B cell (primary cell): ENCODE measurements at regions not wholly inside any gene's neighbourhood (a gene's known extent, or its start where the extent isn't known, plus 50 kb on each side); places are given as distances from the start of the nearest gene placed in this dataset.

Source experiments
- ATAC-seq: fragments of 200-7000 bp; cut with Tn5 transposase; one replicate; pipeline ENCODE4 v1.10.0; 2021; ENCODE audit warnings: low read depth, mild to moderate bottlenecking, moderate number of reproducible peaks, moderate library complexity
- CTCF ChIA-PET: fragments of 350-600 bp; sonication (Branson Sonifier 250); formaldehyde crosslinking; loops from one replicate; lab custom pipeline; 2021; ENCODE audit warnings: antibody characterized with exemption, inconsistent platforms; lab: Charles Lee
- POLR2A ChIA-PET: fragments of 350-600 bp; sonication (Branson Sonifier 250); formaldehyde crosslinking; loops from one replicate; lab custom pipeline; 2021; ENCODE audit warnings: antibody characterized with exemption; lab: Charles Lee
- DNase-seq: peaks from one replicate; pipeline ENCODE4 v3.0.0; 2013
- H2AFZ ChIP-seq: 2 replicates; pipeline ENCODE4 v1.6.1; 2012; ENCODE audit warnings: mild to moderate bottlenecking, low read depth, low read length; ENCODE audit not compliant: insufficient read depth, poor library complexity, severe bottlenecking
- H3K27ac ChIP-seq, 2 donors: 1 replicate in 1 of 2; 2 replicates in 1 of 2; pipeline ENCODE4 v1.5.1; 2012 to 2013; ENCODE audit warnings: low read length in 2 of 2, mild to moderate bottlenecking in 2 of 2, moderate library complexity in 1 of 2
- H3K27me3 ChIP-seq, 4 experiments: fragments of 200-600 bp in 1 of 4; sonication (generic) in 1 of 4; replicated peaks in 1 of 4; 1 replicate in 2 of 4; 2 replicates in 2 of 4; pipeline versions ENCODE4 v1.6.1 to v1.7.0; 2013 to 2016; ENCODE audit warnings: low read length in 3 of 4, mild to moderate bottlenecking in 2 of 4, mixed read lengths in 1 of 4, moderate library complexity in 1 of 4; ENCODE audit not compliant: insufficient read depth in 4 of 4, control insufficient read depth in 3 of 4; ENCODE audit errors: control extremely low read depth in 1 of 4
- H3K36me3 ChIP-seq, 2 experiments: replicated peaks in 1 of 2; 1 replicate in 1 of 2; 2 replicates in 1 of 2; pipeline versions ENCODE4 v1.6.1 to v1.7.1; 2013; ENCODE audit warnings: low read length in 1 of 2; ENCODE audit not compliant: insufficient read depth in 2 of 2, control insufficient read depth in 1 of 2; ENCODE audit errors: control extremely low read depth in 1 of 2, extremely low read depth in 1 of 2
- H3K4me1 ChIP-seq, 2 donors: fragments of 200-600 bp in 1 of 2; sonication (generic) in 1 of 2; 1 replicate in 1 of 2; 2 replicates in 1 of 2; pipeline versions ENCODE4 v1.5.1 to v1.6.1; 2013 to 2017; ENCODE audit warnings: low read length in 2 of 2; ENCODE audit not compliant: control insufficient read depth in 2 of 2, insufficient read depth in 2 of 2
- H3K4me2 ChIP-seq: replicated peaks from 2 replicates; pipeline ENCODE3; 2012; ENCODE audit warnings: mild to moderate bottlenecking, low read depth, low read length; ENCODE audit not compliant: poor library complexity, severe bottlenecking
- H3K4me3 ChIP-seq, 5 experiments: fragments of 200-600 bp in 1 of 5; sonication (generic) in 1 of 5; 1 replicate in 3 of 5; 2 replicates in 2 of 5; pipeline versions ENCODE4 v1.5.1 to v1.7.0; 2011 to 2016; ENCODE audit warnings: low read length in 4 of 5, mild to moderate bottlenecking in 4 of 5, low read depth in 2 of 5, control low read depth in 1 of 5, moderate library complexity in 1 of 5; ENCODE audit not compliant: insufficient read depth in 1 of 5; ENCODE audit errors: control extremely low read depth in 1 of 5, extremely low read depth in 1 of 5
- H3K79me2 ChIP-seq: fragments of 200-600 bp; sonication (generic); one replicate; pipeline ENCODE4 v1.6.0; 2016; ENCODE audit warnings: low read length; ENCODE audit not compliant: control insufficient read depth, insufficient read depth
- H3K9ac ChIP-seq: fragments of 200-600 bp; sonication (generic); 2 replicates; pipeline ENCODE4 v1.6.1; 2017; ENCODE audit warnings: mild to moderate bottlenecking, low read length, moderate library complexity
- H3K9me3 ChIP-seq, 3 donors: one replicate each; pipeline versions ENCODE4 v1.6.1 to v1.7.1; 2013; ENCODE audit warnings: low read length in 2 of 3; ENCODE audit not compliant: control insufficient read depth in 2 of 3, insufficient read depth in 1 of 3; ENCODE audit errors: control extremely low read depth in 1 of 3
- H4K20me1 ChIP-seq: 2 replicates; pipeline ENCODE4 v1.6.0; 2012; ENCODE audit warnings: mild to moderate bottlenecking, low read length; ENCODE audit not compliant: insufficient read depth, control insufficient read depth, poor library complexity, severe bottlenecking
- H3K27ac Mint-ChIP-seq: one replicate; pipeline ENCODE4 v1.8.0; 2021; ENCODE audit warnings: mixed read lengths
- H3K27me3 Mint-ChIP-seq: one replicate; pipeline ENCODE4 v1.8.0; 2021; ENCODE audit warnings: mixed read lengths
- H3K4me1 Mint-ChIP-seq: one replicate; pipeline ENCODE4 v1.8.0; 2021; ENCODE audit warnings: mixed read lengths
- H3K4me3 Mint-ChIP-seq: one replicate; pipeline ENCODE4 v1.8.0; 2021; ENCODE audit warnings: mixed read lengths
- H3K9me3 Mint-ChIP-seq: one replicate; pipeline ENCODE4 v1.8.0; 2022; ENCODE audit warnings: mixed read lengths; ENCODE audit not compliant: insufficient read depth
- EZH2 ChIP-seq: IDR thresholded peaks from 2 replicates; pipeline ENCODE4 v1.6.1; 2012; ENCODE audit warnings: borderline replicate concordance, low read depth, mild to moderate bottlenecking, moderate library complexity, low read length; ENCODE audit not compliant: insufficient read depth, poor library complexity, severe bottlenecking
- WGBS: methylation state at CpG from one replicate; pipeline ENCODE4 v1.1.5; 2013; ENCODE audit warnings: missing lambda C conversion rate; ENCODE audit not compliant: insufficient coverage; 5-methylcytosine and 5-hydroxymethylcytosine counted together
- intact Hi-C: fragments of 100-400 bp; cut with micrococcal nuclease; formaldehyde crosslinking; loops from one replicate; pipeline ENCODE4 v1.10.0; 2022
- TF ChIP-seq, protein P1 (sequence below): fragments of 200-600 bp; IDR thresholded peaks from one replicate; pipeline ENCODE4 v1.8.0; 2022; ENCODE audit warnings: antibody characterized with exemption, mild to moderate bottlenecking

DNA sequence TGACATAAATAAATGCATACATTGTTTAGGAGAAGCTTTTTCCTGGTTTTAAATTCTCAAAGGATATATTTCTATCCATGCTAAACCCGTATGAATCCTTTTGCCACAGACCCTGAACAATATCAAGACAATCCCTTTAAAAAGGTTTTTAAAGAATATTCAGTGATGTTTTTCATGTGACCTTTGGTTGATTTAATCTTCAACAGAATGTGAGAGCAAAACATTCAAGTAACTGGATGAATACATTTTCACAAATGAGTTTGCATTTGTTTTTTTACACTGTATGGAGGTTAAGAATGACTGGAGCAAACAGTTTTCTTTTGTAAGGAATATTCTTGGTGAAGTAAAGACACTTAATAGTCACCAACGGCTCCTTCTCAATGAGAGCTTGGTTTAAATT, 139.4 kb upstream of the CWC22 start:
- Histone ChIP-seq H3K27ac (no peak overlapping the region), H3K36me3 (no peaks in the 10 kb centered on the region), H3K4me2 (no peak overlapping the region), H2AFZ (no peak overlapping the region), H3K79me2 (no peaks in the 10 kb centered on the region), H4K20me1 (no peaks in the 10 kb centered on the region), H3K4me3 (no peak overlapping the region), H3K27me3 (no peaks in the 10 kb centered on the region), H3K4me1 (no peaks in the 10 kb centered on the region), H3K9ac (no peak overlapping the region), H3K9me3 (no peaks in the 10 kb centered on the region)
- intact Hi-C loops: no loop called here
- Mint-ChIP-seq H3K27ac (no peak overlapping the region), H3K4me3 (no peak overlapping the region), H3K27me3 (peaks cover 3% of the 10 kb centered on the region), H3K4me1 (no peaks in the 10 kb centered on the region), H3K9me3 (no peaks in the 10 kb centered on the region)
- CTCF ChIA-PET: no interaction called here
- POLR2A ChIA-PET: no interaction called here
- TF ChIP-seq EZH2: no peak
- TF ChIP-seq, protein P1, sequence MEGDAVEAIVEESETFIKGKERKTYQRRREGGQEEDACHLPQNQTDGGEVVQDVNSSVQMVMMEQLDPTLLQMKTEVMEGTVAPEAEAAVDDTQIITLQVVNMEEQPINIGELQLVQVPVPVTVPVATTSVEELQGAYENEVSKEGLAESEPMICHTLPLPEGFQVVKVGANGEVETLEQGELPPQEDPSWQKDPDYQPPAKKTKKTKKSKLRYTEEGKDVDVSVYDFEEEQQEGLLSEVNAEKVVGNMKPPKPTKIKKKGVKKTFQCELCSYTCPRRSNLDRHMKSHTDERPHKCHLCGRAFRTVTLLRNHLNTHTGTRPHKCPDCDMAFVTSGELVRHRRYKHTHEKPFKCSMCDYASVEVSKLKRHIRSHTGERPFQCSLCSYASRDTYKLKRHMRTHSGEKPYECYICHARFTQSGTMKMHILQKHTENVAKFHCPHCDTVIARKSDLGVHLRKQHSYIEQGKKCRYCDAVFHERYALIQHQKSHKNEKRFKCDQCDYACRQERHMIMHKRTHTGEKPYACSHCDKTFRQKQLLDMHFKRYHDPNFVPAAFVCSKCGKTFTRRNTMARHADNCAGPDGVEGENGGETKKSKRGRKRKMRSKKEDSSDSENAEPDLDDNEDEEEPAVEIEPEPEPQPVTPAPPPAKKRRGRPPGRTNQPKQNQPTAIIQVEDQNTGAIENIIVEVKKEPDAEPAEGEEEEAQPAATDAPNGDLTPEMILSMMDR: no peak
- no CpG with 5 or more reads among the region's 2 CpGs for WGBS
- DNase-seq (no peak), ATAC-seq (no peak)

GRCh38 chr2:180146114-180146513, 139.0 kb upstream of the CWC22 start:
- Histone ChIP-seq H3K9me3 (no peaks in the 10 kb centered on the region), H4K20me1 (no peaks in the 10 kb centered on the region), H3K4me1 (no peaks in the 10 kb centered on the region), H2AFZ (no peak overlapping the region), H3K27ac (no peak overlapping the region), H3K27me3 (no peaks in the 10 kb centered on the region), H3K36me3 (no peaks in the 10 kb centered on the region), H3K4me3 (no peak overlapping the region), H3K79me2 (no peaks in the 10 kb centered on the region), H3K4me2 (no peak overlapping the region), H3K9ac (no peak overlapping the region)
- TF ChIP-seq, protein P1: no peak
- TF ChIP-seq EZH2: no peak
- no peak overlapping the region for H3K4me3 Mint-ChIP-seq
- no peaks in the 10 kb centered on the region for H3K4me1 Mint-ChIP-seq
- ChIA-PET CTCF (no interaction called here), POLR2A (no interaction called here)
- H3K27me3 Mint-ChIP-seq: peaks cover 3% of the 10 kb centered on the region
- ATAC-seq: no peak
- H3K27ac Mint-ChIP-seq: no peak overlapping the region
- DNase-seq: no peak
- WGBS: no CpG with 5 or more reads among the region's 1 CpG
- intact Hi-C loops: no loop called here
- H3K9me3 Mint-ChIP-seq: no peaks in the 10 kb centered on the region
